CMK (cell line): ENCODE measurements at regions not wholly inside any gene's neighbourhood (a gene's known extent, or its start where the extent isn't known, plus 50 kb on each side); places are given as distances from the start of the nearest gene placed in this dataset.
A peak's percentile ranks its signal among the peaks of the same experiment; 100 is the strongest.

ENCODE experiments used
- DNase-seq: peaks from one replicate; pipeline ENCODE4 v3.0.0-alpha.2; 2010; ENCODE audit warnings: low read depth

DNA sequence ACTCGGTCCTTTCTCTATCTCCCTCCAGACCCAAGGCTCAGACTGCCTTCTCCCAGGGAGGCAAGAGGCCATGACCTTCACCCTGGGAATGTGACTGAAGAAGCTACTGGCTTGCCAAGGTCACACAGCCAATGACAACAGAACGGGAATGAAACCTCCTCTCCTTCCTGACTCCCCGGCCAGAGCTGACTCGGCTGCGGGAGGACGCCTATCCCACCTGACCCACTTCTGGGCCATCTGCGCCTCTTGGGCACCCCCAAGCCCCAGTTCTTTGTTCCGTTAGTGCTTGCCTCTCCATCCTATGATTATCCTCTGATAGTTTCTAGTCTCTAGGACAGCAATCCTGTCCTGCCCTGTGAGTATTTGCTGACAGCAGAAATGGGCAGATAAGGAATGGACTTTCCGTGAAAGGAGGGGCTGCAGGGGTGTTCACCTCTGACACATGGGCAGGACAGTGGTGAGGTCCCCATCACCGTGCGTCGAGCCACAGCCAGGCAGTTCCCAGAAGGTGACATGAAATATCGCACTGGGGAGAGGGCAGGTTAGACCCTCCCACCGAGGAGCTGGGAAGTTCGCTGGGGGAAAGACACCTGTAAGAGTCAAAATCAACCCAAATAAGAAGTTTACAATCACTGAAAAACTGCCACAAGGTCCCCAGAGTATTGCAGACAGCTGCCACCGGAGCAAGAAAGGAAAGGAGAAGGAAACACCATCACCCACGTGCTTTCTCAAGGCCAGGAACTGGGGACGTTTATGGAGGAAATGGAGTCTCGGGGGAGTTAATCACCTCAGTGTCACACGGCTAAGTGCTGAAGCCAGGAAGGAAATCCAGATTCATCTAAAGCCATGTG is 63.0 kb downstream of the INSIG1 start:
- no peak for DNase-seq

- DNase-seq = no peak
These were observed 63.6 kb downstream of the INSIG1 start for GRCh38 chr7:155361346-155361680.

- no peak for DNase-seq
These were observed 64.3 kb downstream of the INSIG1 start for GRCh38 chr7:155361947-155362346.

DNA sequence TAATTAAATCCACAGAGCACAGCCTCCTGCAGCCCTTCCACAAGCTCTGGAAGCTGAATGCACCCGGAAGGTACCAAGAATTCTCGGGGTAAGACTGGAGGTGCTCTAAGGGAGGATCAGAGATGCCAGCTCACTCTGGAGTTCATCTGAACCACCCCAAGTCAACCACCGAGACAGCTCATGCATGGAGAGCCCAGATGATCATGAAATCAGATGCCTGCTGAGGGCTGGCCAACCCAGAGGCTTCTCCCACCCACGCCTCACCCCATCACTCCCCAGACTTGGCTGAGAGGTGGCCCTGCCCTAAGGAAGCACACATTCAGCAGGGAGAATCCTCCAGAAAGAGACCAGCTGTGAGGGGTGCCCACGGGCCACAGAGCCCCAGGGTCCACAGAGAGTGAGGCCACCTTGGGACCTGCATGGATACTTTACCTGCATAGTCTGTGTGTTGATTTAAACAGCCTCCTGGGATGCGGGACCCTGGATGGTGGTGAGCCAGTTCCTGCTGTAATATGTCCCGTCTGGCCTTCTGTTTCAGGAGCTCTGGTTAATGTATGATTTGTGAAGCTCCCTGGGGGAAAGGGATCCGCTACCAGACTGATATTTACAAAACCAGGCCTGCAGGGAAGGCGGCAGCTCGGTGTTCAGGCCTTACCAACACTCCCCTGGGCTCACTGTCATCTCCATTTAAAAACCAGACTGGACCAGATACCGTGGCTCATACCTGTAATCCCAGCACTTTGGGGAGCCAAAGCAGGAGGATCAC is 64.9 kb downstream of the INSIG1 start:
- DNase-seq = no peak

DNA sequence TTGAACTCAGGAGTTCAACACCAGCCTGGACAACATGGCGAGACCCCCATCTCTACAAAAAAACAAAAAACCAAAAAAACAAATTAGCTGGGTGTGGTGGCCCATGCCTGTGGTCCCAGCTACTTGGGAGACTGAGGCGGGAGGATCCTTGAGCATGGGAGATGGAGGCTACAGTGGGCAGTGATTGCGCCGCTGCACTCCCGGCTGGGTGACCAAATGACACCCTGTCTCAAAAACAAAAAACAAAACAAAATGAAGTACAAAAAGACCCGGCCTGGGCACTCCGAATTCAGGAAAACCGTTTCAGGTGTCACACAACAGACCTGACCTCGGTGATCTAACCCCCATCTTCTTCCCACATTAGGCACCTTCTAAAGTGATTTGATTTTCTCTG is 65.5 kb downstream of the INSIG1 start:
- DNase-seq = no peak

GRCh38 chr7:155363852-155364600 is 66.3 kb downstream of the INSIG1 start:
- DNase-seq = no peak

- no peak for DNase-seq
These were observed 67.6 kb downstream of the INSIG1 start for GRCh38 chr7:155365146-155365874.

- DNase-seq = no peak
These were observed 71.4 kb downstream of the INSIG1 start for GRCh38 chr7:155368894-155369600.

GRCh38 chr7:155369766-155370165 is 72.1 kb downstream of the INSIG1 start:
- DNase-seq = no peak

DNA sequence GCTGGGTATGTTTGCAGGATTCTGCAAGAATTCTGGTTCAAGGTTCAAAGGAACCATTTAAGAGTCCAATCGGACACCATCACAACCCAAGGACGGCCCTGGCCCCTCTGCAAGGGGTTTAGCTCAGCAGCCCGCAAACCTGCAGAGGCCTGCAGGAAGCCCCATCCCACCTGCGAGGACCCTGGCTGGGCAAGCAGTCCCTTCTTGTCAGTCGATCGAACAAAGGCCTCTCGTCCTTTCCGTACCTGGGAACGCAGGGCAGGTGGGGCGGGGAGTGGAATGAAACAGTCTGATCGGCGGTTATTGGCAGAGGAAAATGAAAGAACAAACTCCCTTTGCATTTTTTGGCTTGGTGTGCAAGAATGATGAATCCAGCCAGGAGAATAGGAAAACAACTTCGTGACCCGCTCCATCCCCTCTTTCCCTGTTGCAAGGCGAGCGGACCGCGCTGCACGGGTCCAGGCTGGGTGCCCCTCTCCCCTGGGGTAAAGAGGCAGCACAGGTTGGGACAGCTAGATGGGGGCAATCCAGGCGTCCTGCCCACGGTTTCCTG is 73.7 kb downstream of the INSIG1 start:
- no peak for DNase-seq

GRCh38 chr7:155371884-155372781 is 74.5 kb downstream of the INSIG1 start:
- DNase-seq = peak; percentile 11

DNA sequence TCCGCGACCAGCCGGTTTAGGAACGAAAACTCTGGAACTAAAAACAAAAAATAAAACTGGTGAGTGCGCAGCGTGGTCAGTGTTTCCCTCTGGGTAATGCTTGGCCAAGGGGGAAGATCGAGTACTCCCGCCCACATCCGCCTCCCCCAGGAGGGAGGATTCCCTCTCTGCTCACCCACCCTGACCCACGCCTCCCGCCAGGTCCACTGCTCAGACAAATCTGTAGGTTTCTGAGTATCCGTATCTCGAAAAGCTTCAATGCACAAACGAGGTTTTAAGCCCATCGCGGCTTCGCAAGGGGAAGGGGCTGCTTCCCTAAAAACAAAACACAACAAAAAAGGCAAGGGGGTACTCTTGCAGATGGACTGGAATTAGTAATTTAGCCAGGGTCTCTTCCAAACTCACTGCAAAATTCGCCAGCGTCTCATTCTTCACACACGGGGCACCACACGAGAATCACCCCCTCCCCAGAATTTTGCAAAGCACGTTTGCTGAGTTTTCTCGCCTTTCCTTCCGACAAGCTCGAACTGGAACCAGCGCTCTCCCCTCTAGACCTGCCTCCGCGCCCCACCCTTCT is 75.2 kb downstream of the INSIG1 start:
- no peak for DNase-seq

DNA sequence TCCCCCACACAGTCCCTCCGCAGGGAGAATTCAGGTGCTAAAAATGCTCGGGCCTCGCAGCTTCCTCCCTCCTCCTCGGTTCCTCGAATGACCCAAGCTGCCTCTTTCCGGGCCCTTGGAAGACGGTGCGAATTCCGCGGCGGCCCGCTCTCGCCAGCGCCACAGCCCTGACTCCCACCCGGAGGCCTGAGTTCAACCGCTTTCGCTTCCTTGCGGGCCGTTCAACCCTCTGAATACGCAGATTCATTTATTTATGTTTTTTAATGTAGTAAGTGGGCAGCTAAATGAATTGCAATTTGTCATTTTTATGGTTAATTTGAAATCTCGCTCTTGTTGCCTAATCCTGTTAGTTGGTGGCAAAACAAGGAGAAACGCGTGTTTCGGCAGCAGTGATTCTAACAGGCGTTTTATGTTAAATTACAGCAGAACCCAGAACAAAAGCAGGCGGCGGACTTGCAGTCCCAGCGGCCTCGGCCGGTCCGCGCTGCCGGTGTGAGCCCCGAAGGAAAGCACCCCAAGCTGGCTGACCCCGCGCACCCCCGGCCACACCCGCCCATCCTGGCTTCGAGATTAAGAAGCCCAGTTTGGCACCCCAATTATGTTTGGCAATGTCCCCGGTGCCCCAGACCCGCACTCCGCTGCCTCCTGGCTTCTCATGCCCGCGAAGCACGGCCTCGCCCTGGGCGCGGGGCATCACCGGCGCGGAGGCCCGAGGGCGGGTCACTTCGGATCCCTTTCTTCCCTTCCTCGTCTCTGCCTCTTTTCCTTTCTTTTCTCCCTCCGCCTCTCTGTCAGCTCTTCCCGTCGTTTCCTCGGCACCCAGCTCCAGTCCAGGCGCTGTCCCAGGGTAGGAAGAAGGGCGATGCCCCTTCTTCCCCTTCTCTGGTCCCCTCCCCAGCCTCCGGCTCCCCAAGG is 75.9 kb downstream of the INSIG1 start:
- no peak for DNase-seq

- DNase-seq = no peak
These were observed 76.9 kb downstream of the INSIG1 start for GRCh38 chr7:155374276-155375252.

- no peak for DNase-seq
These were observed 77.9 kb downstream of the INSIG1 start for GRCh38 chr7:155375337-155376277.
